Erythroblast (primary cell): ENCODE measurements at regions not wholly inside any gene's neighbourhood (a gene's known extent, or its start where the extent isn't known, plus 50 kb on each side); places are given as distances from the start of the nearest gene placed in this dataset.

Source experiments
- GATA1 ChIP-seq: IDR thresholded peaks from 2 replicates; pipeline ENCODE4 v1.6.1; 2011; ENCODE audit warnings: low read depth, mild to moderate bottlenecking, control low read depth, low read length, moderate library complexity
- POLR2A ChIP-seq: IDR thresholded peaks from 2 replicates; pipeline ENCODE4 v1.6.1; 2011; ENCODE audit warnings: mild to moderate bottlenecking, low read length

GRCh38 chr18:68330658-68331057, 384.2 kb downstream of the TMX3 start:
- TF ChIP-seq POLR2A (no peak), GATA1 (no peak)
